ENCODE measurements at regions not wholly inside any gene's neighbourhood (a gene's known extent, or its start where the extent isn't known, plus 50 kb on each side); places are given as distances from the start of the nearest gene placed in this dataset.

GRCh38 chr4:36532670-36533379 lies 251.4 kb downstream of the DTHD1 start:
- H3K36me3 ChIP-seq (ENCODE audit: control insufficient read depth in 5 of 5, insufficient read depth in 5 of 5, low read length in 5 of 5), result no peaks in the 10 kb centered on the region
- H3K9ac ChIP-seq (ENCODE audit: low read length in 5 of 5), result no peak overlapping the region
- no peaks in the 10 kb centered on the region for H3K27me3 ChIP-seq (ENCODE audit: control insufficient read depth in 5 of 5, insufficient read depth in 4 of 5, low read length in 5 of 5)
- H3K27ac ChIP-seq (ENCODE audit: low read depth, low read length), result no peak overlapping the region
- no peak overlapping the region for H3K4me3 ChIP-seq (ENCODE audit: low read depth in 1 of 5, low read length in 5 of 5)
- peaks cover 0 to 16% (median 14%) of the 10 kb centered on the region in 5 donors for H3K9me3 ChIP-seq (ENCODE audit: control insufficient read depth in 5 of 5, low read length in 5 of 5)
- no peaks in the 10 kb centered on the region for H3K4me1 ChIP-seq (ENCODE audit: control insufficient read depth in 5 of 5, insufficient read depth in 5 of 5, low read length in 5 of 5)

GRCh38 chr4:36533944-36534343 lies 252.5 kb downstream of the DTHD1 start:
- Histone ChIP-seq H3K9me3 (ENCODE audit: control insufficient read depth in 5 of 5, low read length in 5 of 5) (peaks cover 0 to 8% (median 7%) of the 10 kb centered on the region in 5 donors), H3K4me3 (ENCODE audit: low read depth in 1 of 5, low read length in 5 of 5) (no peak overlapping the region), H3K27me3 (ENCODE audit: control insufficient read depth in 5 of 5, insufficient read depth in 4 of 5, low read length in 5 of 5) (no peaks in the 10 kb centered on the region)

GRCh38 chr4:36547383-36547782 lies 266.0 kb downstream of the DTHD1 start:
- no peaks in the 10 kb centered on the region for H3K27me3 ChIP-seq (ENCODE audit: control insufficient read depth in 5 of 5, insufficient read depth in 4 of 5, low read length in 5 of 5)
- H3K4me1 ChIP-seq (ENCODE audit: control insufficient read depth in 5 of 5, insufficient read depth in 5 of 5, low read length in 5 of 5), result no peaks in the 10 kb centered on the region
- H3K4me3 ChIP-seq (ENCODE audit: low read depth in 1 of 5, low read length in 5 of 5), result no peak overlapping the region
- H3K9ac ChIP-seq (ENCODE audit: low read length in 5 of 5), result no peak overlapping the region
- H3K9me3 ChIP-seq (ENCODE audit: control insufficient read depth in 5 of 5, low read length in 5 of 5), result peaks cover 0 to 4% (median 0%) of the 10 kb centered on the region in 5 donors
- no peak overlapping the region for H3K27ac ChIP-seq (ENCODE audit: low read depth, low read length)
- H3K36me3 ChIP-seq (ENCODE audit: control insufficient read depth in 5 of 5, insufficient read depth in 5 of 5, low read length in 5 of 5), result no peaks in the 10 kb centered on the region

More at GRCh38 chr4:36533944-36534343, 252.5 kb downstream of the DTHD1 start:
- H3K4me1 ChIP-seq (ENCODE audit: control insufficient read depth in 5 of 5, insufficient read depth in 5 of 5, low read length in 5 of 5), result no peaks in the 10 kb centered on the region
- H3K27ac ChIP-seq (ENCODE audit: low read depth, low read length), result no peak overlapping the region
- H3K9ac ChIP-seq (ENCODE audit: low read length in 5 of 5), result no peak overlapping the region
- no peaks in the 10 kb centered on the region for H3K36me3 ChIP-seq (ENCODE audit: control insufficient read depth in 5 of 5, insufficient read depth in 5 of 5, low read length in 5 of 5)

- H3K4me1 ChIP-seq (ENCODE audit: control insufficient read depth in 5 of 5, insufficient read depth in 5 of 5, low read length in 5 of 5), result no peaks in the 10 kb centered on the region
- H3K27me3 ChIP-seq (ENCODE audit: control insufficient read depth in 5 of 5, insufficient read depth in 4 of 5, low read length in 5 of 5), result no peaks in the 10 kb centered on the region
- no peak overlapping the region for H3K27ac ChIP-seq (ENCODE audit: low read depth, low read length)
- peaks cover 0 to 4% (median 0%) of the 10 kb centered on the region in 5 donors for H3K9me3 ChIP-seq (ENCODE audit: control insufficient read depth in 5 of 5, low read length in 5 of 5)
- H3K4me3 ChIP-seq (ENCODE audit: low read depth in 1 of 5, low read length in 5 of 5), result no peak overlapping the region
- no peak overlapping the region for H3K9ac ChIP-seq (ENCODE audit: low read length in 5 of 5)
- H3K36me3 ChIP-seq (ENCODE audit: control insufficient read depth in 5 of 5, insufficient read depth in 5 of 5, low read length in 5 of 5), result no peaks in the 10 kb centered on the region
Observed at GRCh38 chr4:36549252-36549651, 267.8 kb downstream of the DTHD1 start.

GRCh38 chr4:36549992-36550391 lies 268.6 kb downstream of the DTHD1 start:
- no peaks in the 10 kb centered on the region for H3K27me3 ChIP-seq (ENCODE audit: control insufficient read depth in 5 of 5, insufficient read depth in 4 of 5, low read length in 5 of 5)
- peaks cover 0 to 3% (median 0%) of the 10 kb centered on the region in 5 donors for H3K9me3 ChIP-seq (ENCODE audit: control insufficient read depth in 5 of 5, low read length in 5 of 5)
- no peak overlapping the region for H3K27ac ChIP-seq (ENCODE audit: low read depth, low read length)
- no peaks in the 10 kb centered on the region for H3K4me1 ChIP-seq (ENCODE audit: control insufficient read depth in 5 of 5, insufficient read depth in 5 of 5, low read length in 5 of 5)
- no peak overlapping the region for H3K9ac ChIP-seq (ENCODE audit: low read length in 5 of 5)
- no peak overlapping the region for H3K4me3 ChIP-seq (ENCODE audit: low read depth in 1 of 5, low read length in 5 of 5)
- H3K36me3 ChIP-seq (ENCODE audit: control insufficient read depth in 5 of 5, insufficient read depth in 5 of 5, low read length in 5 of 5), result no peaks in the 10 kb centered on the region

- H3K4me3 ChIP-seq (ENCODE audit: low read depth in 1 of 5, low read length in 5 of 5), result no peak overlapping the region
- no peak overlapping the region for H3K9ac ChIP-seq (ENCODE audit: low read length in 5 of 5)
Observed at GRCh38 chr4:36551697-36552214, 270.3 kb downstream of the DTHD1 start.

GRCh38 chr4:36553029-36553428 lies 271.6 kb downstream of the DTHD1 start:
- H3K9me3 ChIP-seq (ENCODE audit: control insufficient read depth in 5 of 5, low read length in 5 of 5), result no peaks in the 10 kb centered on the region

More at GRCh38 chr4:36551697-36552214, 270.3 kb downstream of the DTHD1 start:
- H3K27me3 ChIP-seq (ENCODE audit: control insufficient read depth in 5 of 5, insufficient read depth in 4 of 5, low read length in 5 of 5), result no peaks in the 10 kb centered on the region
- no peaks in the 10 kb centered on the region for H3K4me1 ChIP-seq (ENCODE audit: control insufficient read depth in 5 of 5, insufficient read depth in 5 of 5, low read length in 5 of 5)
- no peaks in the 10 kb centered on the region for H3K36me3 ChIP-seq (ENCODE audit: control insufficient read depth in 5 of 5, insufficient read depth in 5 of 5, low read length in 5 of 5)
- H3K27ac ChIP-seq (ENCODE audit: low read depth, low read length), result no peak overlapping the region
- H3K9me3 ChIP-seq (ENCODE audit: control insufficient read depth in 5 of 5, low read length in 5 of 5), result no peaks in the 10 kb centered on the region

GRCh38 chr4:36553453-36553852 lies 272.0 kb downstream of the DTHD1 start:
- H3K4me1 ChIP-seq (ENCODE audit: control insufficient read depth in 5 of 5, insufficient read depth in 5 of 5, low read length in 5 of 5), result no peaks in the 10 kb centered on the region
- H3K9ac ChIP-seq (ENCODE audit: low read length in 5 of 5), result no peak overlapping the region

More at GRCh38 chr4:36553029-36553428, 271.6 kb downstream of the DTHD1 start:
- no peaks in the 10 kb centered on the region for H3K36me3 ChIP-seq (ENCODE audit: control insufficient read depth in 5 of 5, insufficient read depth in 5 of 5, low read length in 5 of 5)
- H3K27me3 ChIP-seq (ENCODE audit: control insufficient read depth in 5 of 5, insufficient read depth in 4 of 5, low read length in 5 of 5), result no peaks in the 10 kb centered on the region
- H3K4me3 ChIP-seq (ENCODE audit: low read depth in 1 of 5, low read length in 5 of 5), result no peak overlapping the region
- H3K9ac ChIP-seq (ENCODE audit: low read length in 5 of 5), result no peak overlapping the region
- H3K27ac ChIP-seq (ENCODE audit: low read depth, low read length), result no peak overlapping the region
- H3K4me1 ChIP-seq (ENCODE audit: control insufficient read depth in 5 of 5, insufficient read depth in 5 of 5, low read length in 5 of 5), result no peaks in the 10 kb centered on the region

GRCh38 chr4:36556984-36557383 lies 275.6 kb downstream of the DTHD1 start:
- H3K4me3 ChIP-seq (ENCODE audit: low read depth in 1 of 5, low read length in 5 of 5), result no peak overlapping the region
- H3K36me3 ChIP-seq (ENCODE audit: control insufficient read depth in 5 of 5, insufficient read depth in 5 of 5, low read length in 5 of 5), result no peaks in the 10 kb centered on the region
- no peak overlapping the region for H3K9ac ChIP-seq (ENCODE audit: low read length in 5 of 5)
- H3K27me3 ChIP-seq (ENCODE audit: control insufficient read depth in 5 of 5, insufficient read depth in 4 of 5, low read length in 5 of 5), result no peaks in the 10 kb centered on the region
- no peaks in the 10 kb centered on the region for H3K9me3 ChIP-seq (ENCODE audit: control insufficient read depth in 5 of 5, low read length in 5 of 5)
- H3K27ac ChIP-seq (ENCODE audit: low read depth, low read length), result no peak overlapping the region
- no peaks in the 10 kb centered on the region for H3K4me1 ChIP-seq (ENCODE audit: control insufficient read depth in 5 of 5, insufficient read depth in 5 of 5, low read length in 5 of 5)

More at GRCh38 chr4:36553453-36553852, 272.0 kb downstream of the DTHD1 start:
- Histone ChIP-seq H3K27me3 (ENCODE audit: control insufficient read depth in 5 of 5, insufficient read depth in 4 of 5, low read length in 5 of 5) (no peaks in the 10 kb centered on the region), H3K4me3 (ENCODE audit: low read depth in 1 of 5, low read length in 5 of 5) (no peak overlapping the region), H3K9me3 (ENCODE audit: control insufficient read depth in 5 of 5, low read length in 5 of 5) (no peaks in the 10 kb centered on the region), H3K36me3 (ENCODE audit: control insufficient read depth in 5 of 5, insufficient read depth in 5 of 5, low read length in 5 of 5) (no peaks in the 10 kb centered on the region), H3K27ac (ENCODE audit: low read depth, low read length) (no peak overlapping the region)

- Histone ChIP-seq H3K27ac (ENCODE audit: low read depth, low read length) (no peak overlapping the region), H3K36me3 (ENCODE audit: control insufficient read depth in 5 of 5, insufficient read depth in 5 of 5, low read length in 5 of 5) (no peaks in the 10 kb centered on the region), H3K4me1 (ENCODE audit: control insufficient read depth in 5 of 5, insufficient read depth in 5 of 5, low read length in 5 of 5) (peaks cover 0 to 5% (median 0%) of the 10 kb centered on the region in 5 donors), H3K27me3 (ENCODE audit: control insufficient read depth in 5 of 5, insufficient read depth in 4 of 5, low read length in 5 of 5) (no peaks in the 10 kb centered on the region), H3K9ac (ENCODE audit: low read length in 5 of 5) (no peak overlapping the region), H3K4me3 (ENCODE audit: low read depth in 1 of 5, low read length in 5 of 5) (no peak overlapping the region), H3K9me3 (ENCODE audit: control insufficient read depth in 5 of 5, low read length in 5 of 5) (no peaks in the 10 kb centered on the region)
Observed at GRCh38 chr4:36568575-36568974, 287.2 kb downstream of the DTHD1 start.

Measured in subcutaneous abdominal adipose tissue (tissue), 5 donors.